HL-60 (cell line): ENCODE measurements at regions not wholly inside any gene's neighbourhood (a gene's known extent, or its start where the extent isn't known, plus 50 kb on each side); places are given as distances from the start of the nearest gene placed in this dataset.
A peak's percentile ranks its signal among the peaks of the same experiment; 100 is the strongest.

Experiments
- DNase-seq, 2 experiments: peaks; one replicate each; pipeline ENCODE4 v3.0.0-alpha.2; 2010 to 2020; ENCODE audit warnings: low read depth in 1 of 2, low spot score in 1 of 2
- H3K27ac ChIP-seq: fragments of 250-450 bp; sonication (Bioruptor Pico); replicated peaks from 2 replicates; pipeline ENCODE4 v1.5.1; 2020; ENCODE audit warnings: mild to moderate bottlenecking, moderate library complexity
- H3K27me3 ChIP-seq: fragments of 250-450 bp; sonication (Bioruptor Pico); 2 replicates; pipeline ENCODE4 v1.5.1; 2021; ENCODE audit warnings: mild to moderate bottlenecking, moderate library complexity; ENCODE audit not compliant: insufficient read depth, poor library complexity, severe bottlenecking
- H3K4me3 ChIP-seq: replicated peaks from 2 replicates; pipeline ENCODE4 v1.5.1; 2011; ENCODE audit warnings: mild to moderate bottlenecking, control low read depth, low read length; ENCODE audit not compliant: insufficient read depth
- GABPA ChIP-seq: IDR thresholded peaks from 2 replicates; pipeline ENCODE4 v1.6.1; 2012; ENCODE audit warnings: low read depth
- POLR2AphosphoS5 ChIP-seq: IDR thresholded peaks from 2 replicates; pipeline ENCODE4 v1.6.1; 2012; ENCODE audit warnings: low read depth
- REST ChIP-seq: IDR thresholded peaks from 2 replicates; pipeline ENCODE4 v1.6.1; 2012; ENCODE audit warnings: low read depth; ENCODE audit not compliant: insufficient replicate concordance
- SPI1 ChIP-seq: IDR thresholded peaks from 2 replicates; pipeline ENCODE4 v1.6.1; 2012; ENCODE audit warnings: low read depth, mild to moderate bottlenecking, borderline replicate concordance
- TF ChIP-seq, protein P1 (sequence below): IDR thresholded peaks from one replicate; pipeline ENCODE4 v1.5.1; 2011; ENCODE audit warnings: low read length, control low read depth, inconsistent platforms; ENCODE audit not compliant: insufficient read depth

DNA sequence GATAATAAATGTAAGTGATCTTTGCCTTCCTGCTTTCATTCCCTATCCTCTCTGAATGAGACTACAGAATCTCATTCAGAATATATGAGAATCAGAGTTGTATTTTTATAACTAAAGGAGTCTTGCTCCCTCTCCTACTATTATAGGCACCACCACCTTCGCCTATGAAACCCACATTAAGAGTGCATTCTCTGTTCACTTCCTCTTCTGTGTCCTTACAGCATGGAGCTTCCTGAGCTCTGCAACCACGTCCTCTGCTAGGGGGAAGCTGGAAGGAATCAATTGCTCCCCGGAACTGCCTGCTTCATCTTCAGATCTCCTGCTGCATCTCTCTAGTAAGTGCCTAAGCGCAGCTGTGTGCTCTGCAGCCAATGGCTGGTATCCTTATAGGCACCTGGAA lies 820.7 kb downstream of the GRID1 start:
- peak in 1 of 2 experiments; percentile 31 for DNase-seq
- no peak overlapping the region for H3K27ac ChIP-seq

GRCh38 chr10:85547460-85548023 lies 819.1 kb downstream of the GRID1 start:
- Histone ChIP-seq H3K27ac (no peak overlapping the region), H3K27me3 (peaks cover under 1% of the 10 kb centered on the region), H3K4me3 (no peak overlapping the region)
- no peak for DNase-seq
- TF ChIP-seq REST (no peak), POLR2AphosphoS5 (no peak), SPI1 (no peak), GABPA (no peak)
- TF ChIP-seq, protein P1, sequence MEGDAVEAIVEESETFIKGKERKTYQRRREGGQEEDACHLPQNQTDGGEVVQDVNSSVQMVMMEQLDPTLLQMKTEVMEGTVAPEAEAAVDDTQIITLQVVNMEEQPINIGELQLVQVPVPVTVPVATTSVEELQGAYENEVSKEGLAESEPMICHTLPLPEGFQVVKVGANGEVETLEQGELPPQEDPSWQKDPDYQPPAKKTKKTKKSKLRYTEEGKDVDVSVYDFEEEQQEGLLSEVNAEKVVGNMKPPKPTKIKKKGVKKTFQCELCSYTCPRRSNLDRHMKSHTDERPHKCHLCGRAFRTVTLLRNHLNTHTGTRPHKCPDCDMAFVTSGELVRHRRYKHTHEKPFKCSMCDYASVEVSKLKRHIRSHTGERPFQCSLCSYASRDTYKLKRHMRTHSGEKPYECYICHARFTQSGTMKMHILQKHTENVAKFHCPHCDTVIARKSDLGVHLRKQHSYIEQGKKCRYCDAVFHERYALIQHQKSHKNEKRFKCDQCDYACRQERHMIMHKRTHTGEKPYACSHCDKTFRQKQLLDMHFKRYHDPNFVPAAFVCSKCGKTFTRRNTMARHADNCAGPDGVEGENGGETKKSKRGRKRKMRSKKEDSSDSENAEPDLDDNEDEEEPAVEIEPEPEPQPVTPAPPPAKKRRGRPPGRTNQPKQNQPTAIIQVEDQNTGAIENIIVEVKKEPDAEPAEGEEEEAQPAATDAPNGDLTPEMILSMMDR = no peak

More for the DNA sequence above, 820.7 kb downstream of the GRID1 start:
- TF ChIP-seq GABPA (no peak), SPI1 (peak; percentile 77), POLR2AphosphoS5 (no peak)
- H3K27me3 ChIP-seq = no peaks in the 10 kb centered on the region
- no peak overlapping the region for H3K4me3 ChIP-seq

- H3K27me3 ChIP-seq = peaks cover 3% of the 10 kb centered on the region
- no peak for DNase-seq
- TF ChIP-seq SPI1 = no peak
- no peak for TF ChIP-seq GABPA
- TF ChIP-seq POLR2AphosphoS5 = no peak
- no peak for TF ChIP-seq REST
- TF ChIP-seq, protein P1 = no peak
- no peak overlapping the region for H3K4me3 ChIP-seq
- no peak overlapping the region for H3K27ac ChIP-seq
These were observed 818.6 kb downstream of the GRID1 start for GRCh38 chr10:85548034-85548433.
